ENCODE measurements at regions not wholly inside any gene's neighbourhood (a gene's known extent, or its start where the extent isn't known, plus 50 kb on each side); places are given as distances from the start of the nearest gene placed in this dataset.
"Not testable (repeated sequence)": the region's sequence is repeated elsewhere in the genome, so short reads cannot be mapped to it uniquely, and the experiment has no call there.

GRCh38 chr6:165770397-165771082, 107.5 kb upstream of the PDE10A start:
- DNase-seq = no peak

- no peak for DNase-seq
These were observed 106.8 kb upstream of the PDE10A start for GRCh38 chr6:165769884-165770283.

GRCh38 chr6:165769401-165769800, 106.4 kb upstream of the PDE10A start:
- no peak for DNase-seq

GRCh38 chr6:165768961-165769360, 105.9 kb upstream of the PDE10A start:
- no peak for DNase-seq

- DNase-seq = no peak
These were observed 104.2 kb upstream of the PDE10A start for GRCh38 chr6:165767228-165767627.

GRCh38 chr6:165766457-165766856, 103.4 kb upstream of the PDE10A start:
- no peak for DNase-seq

- no peak for DNase-seq
These were observed 103.0 kb upstream of the PDE10A start for GRCh38 chr6:165766026-165766425.

- DNase-seq = not testable (repeated sequence)
These were observed 102.2 kb upstream of the PDE10A start for GRCh38 chr6:165765256-165765655.

GRCh38 chr6:165762876-165763275, 99.8 kb upstream of the PDE10A start:
- DNase-seq = no peak

GRCh38 chr6:165762125-165762524, 99.1 kb upstream of the PDE10A start:
- DNase-seq = no peak

- no peak for DNase-seq
These were observed 97.8 kb upstream of the PDE10A start for GRCh38 chr6:165760803-165761185.

GRCh38 chr6:165760126-165760802, 97.2 kb upstream of the PDE10A start:
- no peak for DNase-seq

GRCh38 chr6:165758441-165758840, 95.4 kb upstream of the PDE10A start:
- DNase-seq = no peak

GRCh38 chr6:165755583-165755982, 92.5 kb upstream of the PDE10A start:
- DNase-seq = no peak

GRCh38 chr6:165753506-165753905, 90.5 kb upstream of the PDE10A start:
- no peak for DNase-seq

GRCh38 chr6:165752451-165752850, 89.4 kb upstream of the PDE10A start:
- DNase-seq = no peak

- DNase-seq = no peak
These were observed 88.4 kb upstream of the PDE10A start for GRCh38 chr6:165751486-165751885.

- DNase-seq = no peak
These were observed 86.1 kb upstream of the PDE10A start for GRCh38 chr6:165749163-165749562.

- no peak for DNase-seq
These were observed 85.3 kb upstream of the PDE10A start for GRCh38 chr6:165748390-165748789.

- DNase-seq = no peak
These were observed 84.9 kb upstream of the PDE10A start for GRCh38 chr6:165747963-165748362.

- no peak for DNase-seq
These were observed 83.3 kb upstream of the PDE10A start for GRCh38 chr6:165746331-165746730.

GRCh38 chr6:165745492-165745891, 82.5 kb upstream of the PDE10A start:
- DNase-seq = no peak

- no peak for DNase-seq
These were observed 81.7 kb upstream of the PDE10A start for GRCh38 chr6:165744555-165745228.

GRCh38 chr6:165743366-165743898, 80.4 kb upstream of the PDE10A start:
- DNase-seq = no peak

Data from CD4-positive, alpha-beta T cell treated with Interleukin-21 for 1 hour (primary cell).